Glutamatergic neuron (in vitro differentiated cells): ENCODE measurements at regions not wholly inside any gene's neighbourhood (a gene's known extent, or its start where the extent isn't known, plus 50 kb on each side); places are given as distances from the start of the nearest gene placed in this dataset.

Source experiments
- DNase-seq: peaks from one replicate; pipeline ENCODE4 v3.0.0; 2022
- H3K27ac Mint-ChIP-seq: one replicate; pipeline ENCODE4 v1.8.0; 2020; ENCODE audit warnings: mild to moderate bottlenecking, mixed read lengths, inconsistent platforms; ENCODE audit not compliant: unreplicated experiment
- H3K27me3 Mint-ChIP-seq: one replicate; pipeline ENCODE4 v1.8.0; 2020; ENCODE audit warnings: mild to moderate bottlenecking, moderate library complexity, mixed read lengths, inconsistent platforms; ENCODE audit not compliant: unreplicated experiment
- H3K36me3 Mint-ChIP-seq: one replicate; pipeline ENCODE4 v1.8.0; 2020; ENCODE audit warnings: mild to moderate bottlenecking, mixed read lengths, inconsistent platforms; ENCODE audit not compliant: unreplicated experiment
- H3K4me1 Mint-ChIP-seq: one replicate; pipeline ENCODE4 v1.8.0; 2020; ENCODE audit warnings: mild to moderate bottlenecking, low read depth, mixed read lengths, inconsistent platforms; ENCODE audit not compliant: unreplicated experiment
- H3K4me3 Mint-ChIP-seq: one replicate; pipeline ENCODE4 v1.8.0; 2020; ENCODE audit warnings: mild to moderate bottlenecking, mixed read lengths, inconsistent platforms; ENCODE audit not compliant: unreplicated experiment
- H3K9me3 Mint-ChIP-seq: one replicate; pipeline ENCODE4 v1.8.0; 2020; ENCODE audit warnings: mild to moderate bottlenecking, moderate library complexity, mixed read lengths, inconsistent platforms; ENCODE audit not compliant: unreplicated experiment
- CTCF ChIP-seq: fragments of 200-600 bp; sonication (generic); IDR thresholded peaks from one replicate; pipeline ENCODE4 v1.5.0; 2021; ENCODE audit not compliant: partially characterized antibody, unreplicated experiment

DNA sequence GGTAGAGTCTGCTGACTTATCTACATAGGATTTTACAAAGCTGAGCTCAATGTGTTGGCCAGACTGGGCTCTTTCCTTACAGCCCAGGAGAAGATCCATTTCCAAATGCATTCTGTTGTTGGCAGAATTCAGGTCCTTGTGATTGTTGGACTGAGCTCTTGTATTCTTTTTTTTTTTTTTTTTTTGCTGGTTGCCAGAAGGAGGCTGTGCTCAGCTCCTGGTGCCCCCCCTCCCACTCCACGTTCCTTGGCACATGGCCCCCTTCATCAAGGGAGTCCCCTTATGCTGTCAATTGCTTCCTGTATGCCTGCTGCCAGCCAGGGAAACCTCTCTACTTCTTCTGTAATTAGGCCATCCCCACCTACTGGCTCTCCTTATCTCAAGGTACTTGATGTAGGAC lies 518.1 kb upstream of the AKR1E2 start:
- Mint-ChIP-seq H3K9me3 (no peaks in the 10 kb centered on the region), H3K4me3 (no peak overlapping the region), H3K36me3 (no peaks in the 10 kb centered on the region), H3K27me3 (peaks cover 1% of the 10 kb centered on the region), H3K4me1 (peaks cover 2% of the 10 kb centered on the region), H3K27ac (no peak overlapping the region)
- DNase-seq = no peak
- TF ChIP-seq CTCF = no peak

GRCh38 chr10:4306871-4307270 lies 519.1 kb upstream of the AKR1E2 start:
- Mint-ChIP-seq H3K36me3 (no peaks in the 10 kb centered on the region), H3K27ac (no peak overlapping the region), H3K4me3 (no peak overlapping the region), H3K9me3 (no peaks in the 10 kb centered on the region), H3K27me3 (peaks cover 1% of the 10 kb centered on the region), H3K4me1 (peaks cover 5% of the 10 kb centered on the region)
- DNase-seq = no peak
- no peak for TF ChIP-seq CTCF

DNA sequence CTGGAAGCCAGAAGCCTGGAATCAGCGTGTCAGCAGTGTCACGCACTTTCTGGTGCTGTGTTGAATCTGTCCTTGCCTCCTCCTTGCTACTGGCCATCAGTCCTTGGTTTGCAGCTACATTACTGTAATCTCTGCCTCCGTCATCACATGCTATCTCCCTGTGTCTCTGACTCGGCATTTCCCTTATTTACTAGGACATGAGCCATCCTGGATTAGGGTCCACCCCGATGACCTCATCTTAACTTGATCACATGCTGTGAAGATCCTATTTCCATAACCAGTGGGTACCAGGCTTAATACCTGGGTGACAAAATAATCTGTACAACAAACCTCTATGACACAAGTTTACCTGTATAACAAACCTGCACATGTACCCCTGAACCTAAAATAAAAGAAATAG lies 518.0 kb upstream of the KLF6 start:
- peaks cover 1% of the 10 kb centered on the region for H3K27me3 Mint-ChIP-seq
- no peaks in the 10 kb centered on the region for H3K36me3 Mint-ChIP-seq

GRCh38 chr10:4301291-4302045 lies 516.5 kb upstream of the KLF6 start:
- no peak overlapping the region for H3K4me3 Mint-ChIP-seq
- no peak for DNase-seq
- no peak overlapping the region for H3K27ac Mint-ChIP-seq
- peaks cover 5% of the 10 kb centered on the region for H3K4me1 Mint-ChIP-seq
- no peaks in the 10 kb centered on the region for H3K36me3 Mint-ChIP-seq
- peaks cover 1% of the 10 kb centered on the region for H3K27me3 Mint-ChIP-seq
- no peak for TF ChIP-seq CTCF
- H3K9me3 Mint-ChIP-seq = no peaks in the 10 kb centered on the region

More for the DNA sequence above, 518.0 kb upstream of the KLF6 start:
- no peak overlapping the region for H3K4me3 Mint-ChIP-seq
- H3K4me1 Mint-ChIP-seq = peaks cover 5% of the 10 kb centered on the region
- no peaks in the 10 kb centered on the region for H3K9me3 Mint-ChIP-seq
- DNase-seq = no peak
- H3K27ac Mint-ChIP-seq = peak overlapping the region; percentile 10
- no peak for TF ChIP-seq CTCF

DNA sequence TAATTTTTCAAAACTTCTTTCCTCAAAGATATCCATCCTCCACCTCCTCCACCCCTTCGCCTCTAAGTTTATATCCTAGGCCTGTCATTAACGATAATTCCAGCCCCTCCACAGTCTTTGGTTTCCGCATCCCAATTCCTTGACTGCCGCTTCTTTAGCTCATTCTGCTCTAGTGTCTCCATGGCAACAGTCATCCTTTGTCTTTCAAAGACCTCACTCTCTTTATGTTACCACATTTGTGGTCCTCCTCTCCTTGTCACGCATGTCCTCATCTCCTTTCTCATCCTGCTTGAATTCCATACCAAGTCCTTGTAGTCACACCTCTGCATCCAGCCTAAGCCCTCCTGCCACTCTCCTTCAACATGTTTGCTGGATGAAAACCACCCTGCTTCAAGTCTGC lies 511.2 kb upstream of the KLF6 start:
- H3K27me3 Mint-ChIP-seq = peaks cover 4% of the 10 kb centered on the region

More for the DNA sequence above, 511.2 kb upstream of the KLF6 start:
- Mint-ChIP-seq H3K4me1 (no peaks in the 10 kb centered on the region), H3K36me3 (no peaks in the 10 kb centered on the region), H3K27ac (no peak overlapping the region), H3K4me3 (no peak overlapping the region), H3K9me3 (no peaks in the 10 kb centered on the region)
- no peak for DNase-seq
- no peak for TF ChIP-seq CTCF
